Astrocyte of the spinal cord (primary cell): ENCODE measurements at regions not wholly inside any gene's neighbourhood (a gene's known extent, or its start where the extent isn't known, plus 50 kb on each side); places are given as distances from the start of the nearest gene placed in this dataset.
A peak's percentile ranks its signal among the peaks of the same experiment; 100 is the strongest.

ENCODE experiments used
- DNase-seq: peaks from one replicate; pipeline ENCODE4 v3.0.0; 2011; ENCODE audit warnings: low read depth, low spot score
- H3K4me3 ChIP-seq: 2 replicates; pipeline ENCODE4 v1.5.1; 2011; ENCODE audit warnings: low read depth, mild to moderate bottlenecking, low read length, moderate library complexity
- CTCF ChIP-seq: IDR thresholded peaks from 2 replicates; pipeline ENCODE4 v1.5.1; 2012; ENCODE audit warnings: low read depth, mild to moderate bottlenecking, low read length, inconsistent platforms
- in situ Hi-C: cut with HindIII; loops from 2 replicates; pipeline ENCODE4 v1.10.0; 2017; ENCODE audit warnings: low sequenced_read_pairs

DNA sequence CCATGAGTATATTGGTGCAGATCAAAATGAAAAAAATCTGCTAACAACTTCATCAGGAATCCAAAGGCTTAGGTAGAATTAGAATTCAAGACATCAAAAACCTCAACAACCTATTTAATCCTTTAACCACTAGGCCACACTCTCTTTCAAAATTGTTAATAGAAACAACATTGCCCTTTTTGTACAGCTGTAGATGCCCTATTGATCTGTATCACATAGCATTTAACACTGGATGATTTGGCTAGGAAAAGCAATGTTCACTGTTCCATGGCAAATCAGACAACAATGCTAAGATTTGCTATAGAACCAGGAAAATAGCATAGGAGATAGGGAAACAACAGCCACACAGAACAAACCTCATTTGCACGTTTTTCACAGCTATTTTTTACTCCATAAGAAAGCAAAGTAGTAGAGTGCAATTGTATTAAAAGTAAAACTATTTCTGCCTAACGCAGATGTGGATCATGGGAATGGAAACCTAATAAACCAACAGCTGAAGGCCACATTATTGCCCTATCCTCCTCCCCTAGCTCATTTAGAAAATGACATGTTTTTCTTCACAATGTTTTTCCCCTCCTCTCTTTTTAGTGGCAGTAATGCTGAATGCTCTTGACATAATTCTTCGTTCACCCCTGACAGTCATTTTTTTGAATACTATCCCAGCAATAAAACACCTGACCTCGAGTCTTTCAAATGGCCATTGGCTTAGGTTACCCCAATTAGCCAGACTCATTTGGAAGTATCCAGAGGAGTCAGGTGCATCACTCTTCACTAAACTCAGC, 373.0 kb upstream of the CCNH start:
- in situ Hi-C loops = loop anchor here (10.0 kb wide), 1 partner anchor 879 kb away; no protein-coding TSS in a partner anchor
- TF ChIP-seq CTCF = no peak
- DNase-seq = no peak
- no peak overlapping the region for H3K4me3 ChIP-seq

- in situ Hi-C loops = loop anchor here (10.0 kb wide), 1 partner anchor 880 kb away; no protein-coding TSS in a partner anchor
- DNase-seq = no peak
- no peak overlapping the region for H3K4me3 ChIP-seq
- TF ChIP-seq CTCF = no peak
These were observed 372.3 kb upstream of the CCNH start for GRCh38 chr5:87784879-87785495.

DNA sequence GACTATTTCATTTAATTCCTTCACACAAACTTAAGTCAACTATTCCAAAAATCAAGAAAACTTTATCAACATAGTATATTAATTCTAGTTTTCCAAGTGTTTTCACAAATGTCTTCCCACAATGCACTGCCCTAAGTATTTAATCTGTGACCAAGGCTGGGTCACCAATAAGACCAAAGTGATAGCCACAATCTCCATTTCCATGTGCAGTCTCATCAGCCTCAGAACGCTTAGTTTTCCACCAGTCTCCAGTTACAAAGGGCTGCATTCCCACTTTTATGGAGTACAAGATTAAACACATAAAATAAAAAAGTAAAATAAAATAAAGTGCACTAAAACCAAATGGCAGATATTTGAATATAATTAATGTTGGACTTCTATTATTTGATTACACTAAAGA, 371.6 kb upstream of the CCNH start:
- TF ChIP-seq CTCF = no peak
- DNase-seq = no peak
- in situ Hi-C loops = loop anchor here (10.0 kb wide), 1 partner anchor 880 kb away; no protein-coding TSS in a partner anchor
- no peak overlapping the region for H3K4me3 ChIP-seq

DNA sequence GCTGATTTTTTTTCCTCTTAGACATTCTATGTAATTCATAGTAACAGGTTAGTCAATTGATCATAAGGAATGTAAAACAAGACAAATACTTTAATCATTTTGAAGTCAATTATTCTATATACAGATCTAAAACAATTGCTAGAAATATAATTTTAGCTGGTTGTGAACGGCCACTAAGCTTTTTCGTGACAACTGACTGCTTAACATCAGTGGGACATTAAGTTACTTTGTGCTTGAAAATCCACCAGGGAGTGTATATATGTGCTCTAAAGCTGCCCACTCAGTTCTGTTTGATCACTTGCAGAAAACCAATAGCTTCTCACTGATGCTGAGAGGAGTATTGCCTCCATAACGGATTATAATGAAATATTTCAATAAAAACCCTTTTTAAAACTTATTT, 370.2 kb upstream of the CCNH start:
- DNase-seq = no peak
- no peak overlapping the region for H3K4me3 ChIP-seq
- TF ChIP-seq CTCF = no peak
- in situ Hi-C loops = loop anchor here (10.0 kb wide), 1 partner anchor 882 kb away; no protein-coding TSS in a partner anchor

- no peak for DNase-seq
- in situ Hi-C loops = loop anchor here (10.0 kb wide), 1 partner anchor 883 kb away; no protein-coding TSS in a partner anchor
- no peak overlapping the region for H3K4me3 ChIP-seq
- no peak for TF ChIP-seq CTCF
These were observed 369.2 kb upstream of the CCNH start for GRCh38 chr5:87781976-87782375.

GRCh38 chr5:87780831-87781760, 368.4 kb upstream of the CCNH start:
- TF ChIP-seq CTCF = peak; percentile 85
- DNase-seq = peak; percentile 90
- in situ Hi-C loops = loop anchor here (10.0 kb wide), 1 partner anchor 884 kb away; no protein-coding TSS in a partner anchor
- H3K4me3 ChIP-seq = no peak overlapping the region
